LNCAP (cell line): ENCODE measurements at regions not wholly inside any gene's neighbourhood (a gene's known extent, or its start where the extent isn't known, plus 50 kb on each side); places are given as distances from the start of the nearest gene placed in this dataset.

Experiments
- CTCF ChIP-seq: fragments of 450-650 bp; IDR thresholded peaks from 2 replicates; pipeline ENCODE4 v1.5.1; 2017; ENCODE audit warnings: mild to moderate bottlenecking

DNA sequence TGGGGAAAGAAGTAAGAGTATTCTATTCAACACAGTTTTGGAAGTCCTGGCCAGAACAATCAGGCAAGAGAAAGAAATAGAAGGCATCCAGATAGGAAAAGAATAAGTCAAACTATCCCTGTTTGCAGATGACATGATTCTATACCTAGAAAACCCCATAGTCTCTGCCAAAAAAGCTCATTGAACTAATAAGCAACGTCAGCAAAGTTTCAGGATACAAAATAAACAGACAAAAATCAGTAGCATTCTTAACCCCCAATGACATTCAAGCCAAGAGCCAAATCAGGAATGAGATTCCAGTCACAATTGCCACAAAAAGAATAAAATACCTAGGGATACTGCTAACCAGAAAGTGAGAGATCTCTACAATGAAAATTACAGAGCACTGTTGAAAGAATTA is 99.4 kb upstream of the MITF start:
- TF ChIP-seq CTCF = no peak

DNA sequence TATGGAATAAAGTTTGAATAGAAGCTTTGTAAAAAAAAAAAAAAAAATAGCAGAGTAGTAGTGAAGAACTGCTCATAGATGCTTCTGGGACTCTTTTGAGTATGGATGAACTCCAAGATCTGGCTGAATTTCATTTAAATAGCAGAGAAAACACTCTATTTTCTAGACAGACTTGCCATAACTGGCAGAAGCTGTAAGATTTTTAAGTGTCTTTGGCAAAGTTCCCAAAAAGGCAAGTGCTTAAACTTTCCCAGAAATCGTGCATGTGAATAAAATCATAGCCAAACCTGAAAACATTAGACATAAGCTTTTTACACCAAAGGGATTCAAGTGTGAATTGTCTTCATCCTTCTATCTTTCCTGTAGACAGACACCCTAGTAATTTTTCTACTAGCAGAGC is 110.3 kb upstream of the MITF start:
- no peak for TF ChIP-seq CTCF

DNA sequence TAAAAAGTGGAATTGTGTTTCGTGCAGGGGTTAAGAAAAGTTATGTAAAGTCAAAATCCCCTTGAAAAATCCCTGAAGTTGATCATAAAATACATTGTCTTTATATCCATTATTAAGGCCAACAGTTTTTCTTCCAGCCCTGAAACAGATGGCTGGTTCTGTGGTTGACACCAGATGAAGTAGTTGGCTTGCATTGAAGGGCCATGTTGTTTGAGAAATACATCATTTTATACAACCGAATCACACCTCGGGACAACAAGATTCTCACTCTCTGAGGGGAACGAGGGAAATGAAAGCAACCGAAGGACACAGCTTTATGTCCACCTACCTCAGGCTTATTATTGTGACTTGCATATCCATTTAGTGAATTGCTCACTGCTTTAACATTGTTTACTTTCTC is 126.0 kb upstream of the MITF start:
- no peak for TF ChIP-seq CTCF

GRCh38 chr3:69612791-69613190 is 126.5 kb upstream of the MITF start:
- no peak for TF ChIP-seq CTCF

- no peak for TF ChIP-seq CTCF
These were observed 131.6 kb upstream of the MITF start for GRCh38 chr3:69607466-69608305.

GRCh38 chr3:69605867-69606266 is 133.4 kb upstream of the MITF start:
- no peak for TF ChIP-seq CTCF

GRCh38 chr3:69604735-69605450 is 134.4 kb upstream of the MITF start:
- no peak for TF ChIP-seq CTCF
